ENCODE measurements at regions not wholly inside any gene's neighbourhood (a gene's known extent, or its start where the extent isn't known, plus 50 kb on each side); places are given as distances from the start of the nearest gene placed in this dataset.

GRCh38 chr16:52676959-52677358, 130.0 kb upstream of the TOX3 start:
- no peak for TF ChIP-seq CTCF (conservative IDR thresholded peaks at IDR 0.05; ENCODE audit: low read depth in 2 of 2)
- no peak for TF ChIP-seq EZH2 (IDR thresholded peaks at IDR 0.05; ENCODE audit: low read depth, unreplicated experiment)
- TF ChIP-seq ETS1 (IDR thresholded peaks at IDR 0.05) = no peak
- TF ChIP-seq POLR2AphosphoS5 (IDR thresholded peaks at IDR 0.05; ENCODE audit: low read depth) = no peak
- no peak for TF ChIP-seq CREB1 (CRISPR knock-in tag; IDR thresholded peaks at IDR 0.05; ENCODE audit: low read depth)

Measured in GM23338 (cell line).